CD14-positive monocyte (primary cell): ENCODE measurements at regions not wholly inside any gene's neighbourhood (a gene's known extent, or its start where the extent isn't known, plus 50 kb on each side); places are given as distances from the start of the nearest gene placed in this dataset.

Experiments used
- DNase-seq, 3 donors: peaks; one replicate each; pipeline ENCODE4 v3.0.0-alpha.2; 2011 to 2022
- H2AFZ ChIP-seq: 2 replicates; pipeline ENCODE4 v1.6.0; 2012; ENCODE audit warnings: mild to moderate bottlenecking, low read depth, low read length, inconsistent platforms; ENCODE audit not compliant: insufficient read depth, poor library complexity, severe bottlenecking
- H3K27ac ChIP-seq, 2 donors: 1 replicate in 1 of 2; 2 replicates in 1 of 2; pipeline ENCODE4 v1.5.1; 2012 to 2013; ENCODE audit warnings: low read length in 2 of 2, control low read depth in 1 of 2, inconsistent platforms in 1 of 2, low read depth in 1 of 2, mild to moderate bottlenecking in 1 of 2
- H3K27me3 ChIP-seq, 2 donors: one replicate each; pipeline versions ENCODE4 v1.6.0 to v1.6.1; 2011 to 2013; ENCODE audit warnings: low read length in 2 of 2; ENCODE audit not compliant: control insufficient read depth in 2 of 2, insufficient read depth in 2 of 2
- H3K36me3 ChIP-seq, 2 donors: replicated peaks in 1 of 2; 1 replicate in 1 of 2; 2 replicates in 1 of 2; pipeline versions ENCODE4 v1.5.1 to v1.6.1; 2012 to 2013; ENCODE audit warnings: low read length in 2 of 2, control low read depth in 1 of 2, inconsistent platforms in 1 of 2, mild to moderate bottlenecking in 1 of 2; ENCODE audit not compliant: insufficient read depth in 2 of 2, control insufficient read depth in 1 of 2
- H3K4me1 ChIP-seq, 2 donors: 1 replicate in 1 of 2; 2 replicates in 1 of 2; pipeline versions ENCODE4 v1.5.1 to v1.6.1; 2012 to 2013; ENCODE audit warnings: low read length in 2 of 2, control low read depth in 1 of 2, inconsistent platforms in 1 of 2, mild to moderate bottlenecking in 1 of 2, moderate library complexity in 1 of 2; ENCODE audit not compliant: insufficient read depth in 2 of 2, control insufficient read depth in 1 of 2
- H3K4me2 ChIP-seq: replicated peaks from 2 replicates; pipeline ENCODE3; 2012; ENCODE audit warnings: low read length, moderate library complexity, mild to moderate bottlenecking; ENCODE audit not compliant: poor library complexity, severe bottlenecking; ENCODE audit errors: extremely low read depth
- H3K4me3 ChIP-seq, 3 experiments: fragments of 200-600 bp in 1 of 3; sonication (generic) in 1 of 3; replicated peaks in 1 of 3; 1 replicate in 2 of 3; 2 replicates in 1 of 3; pipeline ENCODE4 v1.5.1; 2011 to 2013; ENCODE audit warnings: low read length in 3 of 3, mild to moderate bottlenecking in 3 of 3, control low read depth in 2 of 3, low read depth in 2 of 3, inconsistent platforms in 1 of 3, moderate library complexity in 1 of 3
- H3K79me2 ChIP-seq: 2 replicates; pipeline ENCODE4 v1.6.0; 2012; ENCODE audit warnings: mild to moderate bottlenecking, control low read depth, inconsistent platforms, low read length, moderate library complexity; ENCODE audit not compliant: insufficient read depth
- H3K9ac ChIP-seq: 2 replicates; pipeline ENCODE4 v1.6.0; 2017; ENCODE audit warnings: low read length, mild to moderate bottlenecking; ENCODE audit not compliant: insufficient read depth, poor library complexity, severe bottlenecking
- H3K9me3 ChIP-seq, 2 donors: replicated peaks in 1 of 2; 1 replicate in 1 of 2; 2 replicates in 1 of 2; pipeline versions ENCODE4 v1.5.1 to v1.6.1; 2012 to 2013; ENCODE audit warnings: low read length in 2 of 2, control low read depth in 1 of 2; ENCODE audit not compliant: control insufficient read depth in 1 of 2, insufficient read depth in 1 of 2
- H4K20me1 ChIP-seq: 2 replicates; pipeline ENCODE4 v1.6.0; 2012; ENCODE audit warnings: mild to moderate bottlenecking, low read length, control low read depth, moderate library complexity; ENCODE audit not compliant: insufficient read depth
- H3K27ac Mint-ChIP-seq, 7 donors: one replicate each; pipeline ENCODE4 v1.8.0; 2020; ENCODE audit warnings: mild to moderate bottlenecking in 7 of 7, mixed read lengths in 7 of 7, moderate library complexity in 6 of 7, inconsistent platforms in 2 of 7
- H3K27me3 Mint-ChIP-seq, 3 donors: one replicate each; pipeline ENCODE4 v1.8.0; 2021 to 2022; ENCODE audit warnings: low read depth in 3 of 3, mild to moderate bottlenecking in 3 of 3, mixed read lengths in 3 of 3, moderate library complexity in 3 of 3, inconsistent platforms in 1 of 3
- H3K36me3 Mint-ChIP-seq, 2 donors: one replicate each; pipeline ENCODE4 v1.8.0; 2020; ENCODE audit warnings: mixed read lengths in 2 of 2, inconsistent platforms in 1 of 2, mild to moderate bottlenecking in 1 of 2
- H3K4me1 Mint-ChIP-seq: one replicate; pipeline ENCODE4 v1.8.0; 2020; ENCODE audit warnings: mild to moderate bottlenecking, mixed read lengths
- H3K4me3 Mint-ChIP-seq, 2 donors: one replicate each; pipeline ENCODE4 v1.8.0; 2020; ENCODE audit warnings: mild to moderate bottlenecking in 2 of 2, mixed read lengths in 2 of 2, moderate library complexity in 1 of 2
- H3K9me3 Mint-ChIP-seq, 7 donors: one replicate each; pipeline ENCODE4 v1.8.0; 2020 to 2022; ENCODE audit warnings: mixed read lengths in 7 of 7, mild to moderate bottlenecking in 6 of 7, moderate library complexity in 6 of 7, inconsistent platforms in 2 of 7
- WGBS: methylation state at CpG from one replicate; pipeline ENCODE4 v1.1.5; 2013; ENCODE audit warnings: missing lambda C conversion rate; ENCODE audit not compliant: insufficient coverage; 5-methylcytosine and 5-hydroxymethylcytosine counted together
- intact Hi-C, 2 donors: fragments of 100-400 bp; cut with micrococcal nuclease; formaldehyde crosslinking; loops; one replicate each; pipeline versions ENCODE4 v1.15.0 to v1.15.1; 2023
- TF ChIP-seq, protein P1 (sequence below): fragments of 200-600 bp; IDR thresholded peaks from one replicate; pipeline ENCODE4 v1.8.0; 2022; ENCODE audit warnings: antibody characterized with exemption, mild to moderate bottlenecking

GRCh38 chr16:80107900-80108299, 432.9 kb upstream of the DYNLRB2 start:
- no peak overlapping the region for H3K4me3 ChIP-seq
- no peak overlapping the region for H3K27ac Mint-ChIP-seq
- no peaks in the 10 kb centered on the region for H3K9me3 ChIP-seq
- no peaks in the 10 kb centered on the region for H3K36me3 ChIP-seq
- H3K79me2 ChIP-seq, result no peaks in the 10 kb centered on the region
- WGBS, result no CpG with 5 or more reads among the region's 3 CpGs
- H3K9me3 Mint-ChIP-seq, result no peaks in the 10 kb centered on the region
- no peaks in the 10 kb centered on the region for H3K4me1 ChIP-seq
- TF ChIP-seq, protein P1, sequence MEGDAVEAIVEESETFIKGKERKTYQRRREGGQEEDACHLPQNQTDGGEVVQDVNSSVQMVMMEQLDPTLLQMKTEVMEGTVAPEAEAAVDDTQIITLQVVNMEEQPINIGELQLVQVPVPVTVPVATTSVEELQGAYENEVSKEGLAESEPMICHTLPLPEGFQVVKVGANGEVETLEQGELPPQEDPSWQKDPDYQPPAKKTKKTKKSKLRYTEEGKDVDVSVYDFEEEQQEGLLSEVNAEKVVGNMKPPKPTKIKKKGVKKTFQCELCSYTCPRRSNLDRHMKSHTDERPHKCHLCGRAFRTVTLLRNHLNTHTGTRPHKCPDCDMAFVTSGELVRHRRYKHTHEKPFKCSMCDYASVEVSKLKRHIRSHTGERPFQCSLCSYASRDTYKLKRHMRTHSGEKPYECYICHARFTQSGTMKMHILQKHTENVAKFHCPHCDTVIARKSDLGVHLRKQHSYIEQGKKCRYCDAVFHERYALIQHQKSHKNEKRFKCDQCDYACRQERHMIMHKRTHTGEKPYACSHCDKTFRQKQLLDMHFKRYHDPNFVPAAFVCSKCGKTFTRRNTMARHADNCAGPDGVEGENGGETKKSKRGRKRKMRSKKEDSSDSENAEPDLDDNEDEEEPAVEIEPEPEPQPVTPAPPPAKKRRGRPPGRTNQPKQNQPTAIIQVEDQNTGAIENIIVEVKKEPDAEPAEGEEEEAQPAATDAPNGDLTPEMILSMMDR, result no peak
- DNase-seq, result no peak
- H4K20me1 ChIP-seq, result no peaks in the 10 kb centered on the region
- H3K4me2 ChIP-seq, result no peak overlapping the region
- H3K36me3 Mint-ChIP-seq, result no peaks in the 10 kb centered on the region
- no peak overlapping the region for H3K9ac ChIP-seq
- H3K4me3 Mint-ChIP-seq, result no peak overlapping the region
- H2AFZ ChIP-seq, result no peak overlapping the region
- H3K4me1 Mint-ChIP-seq, result no peaks in the 10 kb centered on the region
- peaks cover 0 to 6% (median 1%) of the 10 kb centered on the region in 3 donors for H3K27me3 Mint-ChIP-seq
- no peak overlapping the region for H3K27ac ChIP-seq
- H3K27me3 ChIP-seq, result no peaks in the 10 kb centered on the region
- intact Hi-C loops, result no loop called here

DNA sequence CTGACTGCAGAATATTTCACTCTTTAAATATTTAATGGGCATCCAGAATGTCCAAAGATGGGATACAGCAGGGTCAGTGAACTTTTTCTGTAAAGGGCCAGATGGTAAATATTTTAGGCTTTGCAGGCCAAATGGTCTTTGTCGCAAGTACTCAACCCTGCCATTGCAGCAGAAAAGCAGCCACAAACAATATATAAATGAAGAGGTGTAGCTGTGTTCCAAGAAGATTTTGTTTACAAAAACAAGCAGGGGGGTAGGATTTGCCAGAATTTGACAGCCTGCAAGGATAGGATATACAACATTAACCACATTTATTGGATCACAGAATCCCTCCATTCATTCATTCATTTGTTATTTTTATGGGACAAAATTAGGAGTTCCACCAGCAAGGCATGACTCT, 435.0 kb upstream of the DYNLRB2 start:
- H4K20me1 ChIP-seq, result no peaks in the 10 kb centered on the region
- H3K9ac ChIP-seq, result no peak overlapping the region
- H3K9me3 ChIP-seq, result no peaks in the 10 kb centered on the region
- H3K4me1 ChIP-seq, result no peaks in the 10 kb centered on the region
- no peaks in the 10 kb centered on the region for H3K27me3 ChIP-seq
- no peak overlapping the region for H2AFZ ChIP-seq
- Mint-ChIP-seq H3K4me3 (no peak overlapping the region), H3K27me3 (peaks cover 0 to 6% (median 1%) of the 10 kb centered on the region in 3 donors), H3K9me3 (peaks cover 0 to 2% (median 0%) of the 10 kb centered on the region in 7 donors), H3K36me3 (no peaks in the 10 kb centered on the region), H3K4me1 (no peaks in the 10 kb centered on the region), H3K27ac (no peak overlapping the region)
- no peak for DNase-seq
- no peak overlapping the region for H3K27ac ChIP-seq
- no CpG with 5 or more reads among the region's 1 CpG for WGBS
- no peak overlapping the region for H3K4me2 ChIP-seq
- H3K36me3 ChIP-seq, result no peaks in the 10 kb centered on the region
- TF ChIP-seq, protein P1, result no peak
- H3K4me3 ChIP-seq, result no peak overlapping the region
- H3K79me2 ChIP-seq, result no peaks in the 10 kb centered on the region
- intact Hi-C loops, result no loop called here
